ENCODE measurements at regions not wholly inside any gene's neighbourhood (a gene's known extent, or its start where the extent isn't known, plus 50 kb on each side); places are given as distances from the start of the nearest gene placed in this dataset.

GRCh38 chr10:10852464-10852863 lies 165.2 kb upstream of the CELF2 start:
- DNase-seq (ENCODE audit: low read depth), result no peak
- H3K4me3 ChIP-seq (ENCODE audit: low read length), result no peak overlapping the region
- TF ChIP-seq, protein P1, sequence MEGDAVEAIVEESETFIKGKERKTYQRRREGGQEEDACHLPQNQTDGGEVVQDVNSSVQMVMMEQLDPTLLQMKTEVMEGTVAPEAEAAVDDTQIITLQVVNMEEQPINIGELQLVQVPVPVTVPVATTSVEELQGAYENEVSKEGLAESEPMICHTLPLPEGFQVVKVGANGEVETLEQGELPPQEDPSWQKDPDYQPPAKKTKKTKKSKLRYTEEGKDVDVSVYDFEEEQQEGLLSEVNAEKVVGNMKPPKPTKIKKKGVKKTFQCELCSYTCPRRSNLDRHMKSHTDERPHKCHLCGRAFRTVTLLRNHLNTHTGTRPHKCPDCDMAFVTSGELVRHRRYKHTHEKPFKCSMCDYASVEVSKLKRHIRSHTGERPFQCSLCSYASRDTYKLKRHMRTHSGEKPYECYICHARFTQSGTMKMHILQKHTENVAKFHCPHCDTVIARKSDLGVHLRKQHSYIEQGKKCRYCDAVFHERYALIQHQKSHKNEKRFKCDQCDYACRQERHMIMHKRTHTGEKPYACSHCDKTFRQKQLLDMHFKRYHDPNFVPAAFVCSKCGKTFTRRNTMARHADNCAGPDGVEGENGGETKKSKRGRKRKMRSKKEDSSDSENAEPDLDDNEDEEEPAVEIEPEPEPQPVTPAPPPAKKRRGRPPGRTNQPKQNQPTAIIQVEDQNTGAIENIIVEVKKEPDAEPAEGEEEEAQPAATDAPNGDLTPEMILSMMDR (conservative IDR thresholded peaks at IDR 0.05; ENCODE audit: low read length), result no peak

DNA sequence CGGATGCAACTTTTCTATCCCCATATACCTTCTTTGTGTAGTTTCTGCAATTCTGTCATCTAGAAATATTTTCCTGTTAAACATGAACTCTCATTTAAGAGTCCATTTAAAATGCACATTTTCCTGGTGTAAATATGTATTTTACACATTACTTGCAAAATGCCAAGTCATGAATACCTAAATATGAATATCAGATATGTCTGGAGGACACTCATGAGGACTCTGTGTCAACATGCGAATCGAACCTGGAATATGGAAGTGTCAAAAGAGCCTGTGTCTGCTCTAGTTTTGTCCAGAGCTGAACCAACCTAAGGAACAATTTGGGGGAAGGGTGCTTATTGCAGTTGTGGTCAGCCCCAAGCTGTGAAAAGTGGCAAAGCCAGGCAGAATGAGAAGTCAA lies 163.7 kb upstream of the CELF2 start:
- no peak overlapping the region for H3K4me3 ChIP-seq (ENCODE audit: low read length)
- no peak for DNase-seq (ENCODE audit: low read depth)
- TF ChIP-seq, protein P1 (conservative IDR thresholded peaks at IDR 0.05; ENCODE audit: low read length), result no peak

DNA sequence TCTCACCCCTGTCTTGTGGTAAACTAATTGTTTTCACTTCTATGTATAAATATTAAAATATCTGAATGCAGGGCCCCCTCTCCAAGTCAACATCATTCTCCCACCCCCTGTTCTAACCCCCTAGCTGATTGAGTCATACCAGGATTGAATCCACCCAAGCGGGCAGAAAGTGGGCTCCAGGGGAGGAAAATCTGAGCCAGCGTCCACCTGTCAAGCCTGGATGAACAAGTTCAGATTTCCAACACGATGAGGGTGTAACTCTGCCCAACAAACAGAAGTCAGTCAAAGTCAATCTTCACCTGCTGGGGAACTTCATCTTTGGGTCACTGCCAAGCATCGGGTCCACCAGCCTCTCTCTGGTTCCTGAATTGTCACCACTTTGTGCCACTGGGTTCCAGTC lies 162.9 kb upstream of the CELF2 start:
- TF ChIP-seq, protein P1 (conservative IDR thresholded peaks at IDR 0.05; ENCODE audit: low read length), result no peak
- H3K4me3 ChIP-seq (ENCODE audit: low read length), result no peak overlapping the region
- no peak for DNase-seq (ENCODE audit: low read depth)

GRCh38 chr10:10855151-10855581 lies 162.5 kb upstream of the CELF2 start:
- TF ChIP-seq, protein P1 (conservative IDR thresholded peaks at IDR 0.05; ENCODE audit: low read length), result no peak
- H3K4me3 ChIP-seq (ENCODE audit: low read length), result no peak overlapping the region
- no peak for DNase-seq (ENCODE audit: low read depth)

- no peak for DNase-seq (ENCODE audit: low read depth)
Observed at GRCh38 chr10:10860455-10860976, 157.2 kb upstream of the CELF2 start.

GRCh38 chr10:10865303-10865702 lies 152.4 kb upstream of the CELF2 start:
- TF ChIP-seq, protein P1 (conservative IDR thresholded peaks at IDR 0.05; ENCODE audit: low read length), result no peak
- peak; percentile 62 for DNase-seq (ENCODE audit: low read depth)
- H3K4me3 ChIP-seq (ENCODE audit: low read length), result no peak overlapping the region

More at GRCh38 chr10:10860455-10860976, 157.2 kb upstream of the CELF2 start:
- TF ChIP-seq, protein P1 (conservative IDR thresholded peaks at IDR 0.05; ENCODE audit: low read length), result no peak
- no peak overlapping the region for H3K4me3 ChIP-seq (ENCODE audit: low read length)

DNA sequence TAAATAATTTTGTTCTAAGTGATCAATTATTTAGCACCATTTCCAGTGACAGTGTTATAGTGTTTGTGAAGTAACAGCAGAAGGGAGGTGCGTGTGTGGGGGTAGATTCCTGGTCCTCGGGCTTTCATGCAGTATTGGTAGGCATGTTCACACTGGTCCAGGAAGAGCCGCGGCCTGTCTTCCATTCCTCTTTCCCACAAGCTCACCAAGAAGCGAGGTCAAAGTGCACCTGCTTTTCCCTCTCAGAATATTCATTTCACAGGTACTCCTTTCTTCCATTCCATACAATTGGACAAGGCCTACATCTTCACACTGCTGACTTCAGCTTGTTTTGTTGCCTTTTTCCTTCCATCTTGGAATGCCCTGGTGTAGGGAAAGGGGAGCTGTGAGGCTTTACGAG lies 151.8 kb upstream of the CELF2 start:
- H3K4me3 ChIP-seq (ENCODE audit: low read length), result no peak overlapping the region
- TF ChIP-seq, protein P1 (conservative IDR thresholded peaks at IDR 0.05; ENCODE audit: low read length), result no peak
- no peak for DNase-seq (ENCODE audit: low read depth)

Data from AG10803 (cell line).